ENCODE measurements at regions not wholly inside any gene's neighbourhood (a gene's known extent, or its start where the extent isn't known, plus 50 kb on each side); places are given as distances from the start of the nearest gene placed in this dataset.

GRCh38 chr18:10209302-10209701 is 245.1 kb upstream of the APCDD1 start:
- TF ChIP-seq CTCF (IDR thresholded peaks at IDR 0.05) (no peak), POLR2A (IDR thresholded peaks at IDR 0.05) (no peak)
